Heart left ventricle (tissue), 16 donors: ENCODE measurements at regions not wholly inside any gene's neighbourhood (a gene's known extent, or its start where the extent isn't known, plus 50 kb on each side); places are given as distances from the start of the nearest gene placed in this dataset.

Experiments
- ATAC-seq, 4 donors: fragments of 200-7000 bp; cut with Tn5 transposase; one replicate each; pipeline ENCODE4 v1.9.1; 2020 to 2022; ENCODE audit warnings: moderate library complexity in 4 of 4, mild to moderate bottlenecking in 3 of 4, moderate number of reproducible peaks in 1 of 4
- DNase-seq, 5 donors: peaks; one replicate each; pipeline ENCODE4 v3.0.0-alpha.2; 2020
- H3K27ac ChIP-seq, 12 donors: fragments of 200-600 bp; sonication (generic) in 4 of 12; one replicate each; pipeline versions ENCODE4 v1.5.0 to v1.8.0; 2016 to 2022; ENCODE audit warnings: mild to moderate bottlenecking in 2 of 12
- H3K27me3 ChIP-seq, 9 donors: fragments of 200-600 bp; sonication (generic) in 2 of 9; one replicate each; pipeline versions ENCODE4 v1.5.1 to v1.8.0; 2016 to 2022; ENCODE audit warnings: mild to moderate bottlenecking in 3 of 9
- H3K36me3 ChIP-seq, 9 donors: fragments of 200-600 bp; sonication (generic) in 2 of 9; one replicate each; pipeline versions ENCODE4 v1.5.0 to v1.8.0; 2018 to 2022; ENCODE audit warnings: mild to moderate bottlenecking in 2 of 9
- H3K4me1 ChIP-seq, 12 donors: fragments of 200-600 bp; sonication (generic) in 4 of 12; one replicate each; pipeline versions ENCODE4 v1.5.0 to v1.8.0; 2016 to 2022; ENCODE audit warnings: mild to moderate bottlenecking in 3 of 12
- H3K4me3 ChIP-seq, 12 donors: fragments of 200-600 bp; sonication (generic) in 4 of 12; one replicate each; pipeline versions ENCODE4 v1.5.0 to v1.8.0; 2017 to 2022; ENCODE audit warnings: mild to moderate bottlenecking in 9 of 12, moderate library complexity in 4 of 12
- H3K9me3 ChIP-seq, 12 donors: fragments of 200-600 bp; sonication (generic) in 4 of 12; one replicate each; pipeline versions ENCODE4 v1.5.0 to v1.8.0; 2016 to 2022; ENCODE audit warnings: mild to moderate bottlenecking in 1 of 12
- CTCF ChIP-seq, 12 donors: fragments of 200-600 bp; sonication (generic) in 4 of 12; IDR thresholded peaks; one replicate each; pipeline versions ENCODE4 v1.5.0 to v1.8.0; 2018 to 2022; ENCODE audit warnings: antibody characterized with exemption in 12 of 12, mild to moderate bottlenecking in 5 of 12
- POLR2A ChIP-seq, 2 donors: fragments of 450-650 bp; IDR thresholded peaks; one replicate each; pipeline ENCODE4 v1.6.1; 2017; ENCODE audit warnings: antibody characterized with exemption in 2 of 2, mild to moderate bottlenecking in 2 of 2, moderate library complexity in 2 of 2
- WGBS, 4 donors: extraction: QIAGEN DNeasy Blood & Tissue Kit in 2 of 4; methylation state at CpG; one replicate each; pipeline versions ENCODE4 v1.1.5 to v1.1.7; 2013 to 2018; 5-methylcytosine and 5-hydroxymethylcytosine counted together
- intact Hi-C, 10 donors: fragments of 100-400 bp; cut with DNase I; formaldehyde crosslinking; loops; one replicate each; pipeline versions ENCODE4 v1.11.1 to v1.14.2; 2022
- donor health status: ischemic (EF 13 %, LVEDD 7.1; RV severe dilation, severe dysfunction).
- donor health status: healthy with polysubstance abuse.
- donor health status: DM: no; HTN: yes; CAD: no.
- donor health status: DM: no; HTN: no; CAD: no.
- donor health status: ischemic (EF 25% LVEDD 6.9; RV normal size, moderate dysfunction).
- donor health status: ischemic (EF 25% LVEDD 5.7; RV mildly dilated, moderate dysfunction).
- donor health status: healthy.
- donor health status: DM: yes; HTN: yes; CAD: no.
- donor health status: ischemic (EF 35%, LVEDD 5.7; RV mildly dilated, moderate dysfunction).
- donor health status: nonischemic (EF 11% LVEDD 7.7; RV severe dilation, severe dysfunction).
- donor health status: DM: yes; HTN: yes; CAD: no.
- donor health status: PGD.
- donor health status: ischemic (EF 29% LVEDD 5.4; RV normal size, mild dysfunction).
- donor health status: nonischemic (EF 23%, LVEDD 6.1; RV moderate dilation, normal function).

- ATAC-seq, result no peak
Measured at GRCh38 chr16:51658531-51658930, 507.5 kb upstream of the SALL1 start.

GRCh38 chr16:51657848-51658247, 506.8 kb upstream of the SALL1 start:
- no peaks in the 10 kb centered on the region for H3K4me1 ChIP-seq
- no peak for DNase-seq
- TF ChIP-seq POLR2A (IDR thresholded peaks at IDR 0.05), result no peak
- TF ChIP-seq CTCF (IDR thresholded peaks at IDR 0.05), result no peak
- 33 to 48% (median 42%) methylated on average over 4 of the region's 4 CpGs for WGBS, 4 donors
- no peak for ATAC-seq
- no peak overlapping the region for H3K4me3 ChIP-seq
- H3K27me3 ChIP-seq, result no peaks in the 10 kb centered on the region
- no peak overlapping the region for H3K27ac ChIP-seq
- peaks cover 0 to 12% (median 0%) of the 10 kb centered on the region in 12 donors for H3K9me3 ChIP-seq
- H3K36me3 ChIP-seq, result no peaks in the 10 kb centered on the region
- intact Hi-C loops, result no loop called here

More at GRCh38 chr16:51658531-51658930, 507.5 kb upstream of the SALL1 start:
- no peaks in the 10 kb centered on the region for H3K4me1 ChIP-seq
- intact Hi-C loops, result no loop called here
- no peak for TF ChIP-seq CTCF (IDR thresholded peaks at IDR 0.05)
- no peak for TF ChIP-seq POLR2A (IDR thresholded peaks at IDR 0.05)
- peaks cover 0 to 8% (median 0%) of the 10 kb centered on the region in 12 donors for H3K9me3 ChIP-seq
- no peak for DNase-seq
- H3K27ac ChIP-seq, result no peak overlapping the region
- H3K4me3 ChIP-seq, result no peak overlapping the region
- H3K36me3 ChIP-seq, result no peaks in the 10 kb centered on the region
- H3K27me3 ChIP-seq, result no peaks in the 10 kb centered on the region
- WGBS, 4 donors, result 88 to 94% (median 90%) methylated on average over 8 of the region's 8 CpGs

GRCh38 chr16:51655249-51655648, 504.2 kb upstream of the SALL1 start:
- DNase-seq (no peak), ATAC-seq (no peak)
- intact Hi-C loops, result no loop called here
- H3K4me1 ChIP-seq, result no peaks in the 10 kb centered on the region
- H3K36me3 ChIP-seq, result no peaks in the 10 kb centered on the region
- TF ChIP-seq POLR2A (IDR thresholded peaks at IDR 0.05), result no peak
- TF ChIP-seq CTCF (IDR thresholded peaks at IDR 0.05), result no peak
- no peak overlapping the region for H3K4me3 ChIP-seq
- H3K9me3 ChIP-seq, result peaks cover 0 to 12% (median 0%) of the 10 kb centered on the region in 12 donors
- H3K27me3 ChIP-seq, result peaks cover 0 to 13% (median 0%) of the 10 kb centered on the region in 9 donors
- H3K27ac ChIP-seq, result no peak overlapping the region
- 45 to 53% (median 50%) methylated on average over 2 of the region's 2 CpGs for WGBS, 4 donors

DNA sequence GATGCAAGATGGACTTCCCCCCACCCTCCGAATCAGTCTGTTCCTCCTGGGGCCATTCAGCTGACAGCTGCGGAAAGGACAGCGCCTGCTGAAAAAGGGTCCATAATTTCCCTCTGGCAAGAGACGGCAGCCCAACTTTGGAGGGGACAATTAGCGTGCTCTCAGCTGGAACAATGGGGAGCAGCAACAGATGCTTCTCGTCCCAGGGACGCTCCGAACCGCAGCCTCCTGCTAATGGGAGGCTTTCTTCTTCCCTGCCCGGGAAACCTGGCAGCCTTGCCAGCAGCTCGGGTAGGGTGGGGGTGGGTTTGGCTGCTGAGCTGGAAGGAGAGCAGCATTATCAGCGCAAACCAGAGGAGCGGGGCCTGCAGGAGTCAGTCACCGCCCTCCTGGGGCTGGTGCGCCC, 500.0 kb upstream of the SALL1 start:
- Histone ChIP-seq H3K36me3 (no peaks in the 10 kb centered on the region), H3K4me3 (no peak overlapping the region), H3K4me1 (no peaks in the 10 kb centered on the region), H3K27ac (no peak overlapping the region), H3K9me3 (peaks cover 0 to 21% (median 1%) of the 10 kb centered on the region in 12 donors), H3K27me3 (peaks cover 0 to 13% (median 0%) of the 10 kb centered on the region in 9 donors)
- ATAC-seq (no peak), DNase-seq (no peak)
- no peak for TF ChIP-seq CTCF (IDR thresholded peaks at IDR 0.05)
- no peak for TF ChIP-seq POLR2A (IDR thresholded peaks at IDR 0.05)
- intact Hi-C loops, result no loop called here
- WGBS, 4 donors, result 18 to 27% (median 21%) methylated on average over 14 to 15 of the region's 15 CpGs
